H1 (cell line): ENCODE measurements at regions not wholly inside any gene's neighbourhood (a gene's known extent, or its start where the extent isn't known, plus 50 kb on each side); places are given as distances from the start of the nearest gene placed in this dataset.

Source experiments
- CHD2 ChIP-seq: IDR thresholded peaks from 2 replicates; pipeline ENCODE4 v1.6.1; 2012; ENCODE audit warnings: low read length, improper control_type of control experiment
- EGR1 ChIP-seq: IDR thresholded peaks from 2 replicates; pipeline ENCODE4 v1.6.1; 2011; ENCODE audit warnings: low read depth, low read length, borderline replicate concordance
- EP300 ChIP-seq, 2 experiments: IDR thresholded peaks; 1 replicate in 1 of 2; 2 replicates in 1 of 2; pipeline ENCODE4 v1.6.1; 2011 to 2012; ENCODE audit warnings: low read depth in 2 of 2, low read length in 2 of 2, mild to moderate bottlenecking in 2 of 2, borderline replicate concordance in 1 of 2, inconsistent platforms in 1 of 2, moderate library complexity in 1 of 2
- SRF ChIP-seq: IDR thresholded peaks from 2 replicates; pipeline ENCODE4 v1.6.1; 2011; ENCODE audit warnings: mild to moderate bottlenecking, low read depth, low read length, moderate library complexity
- TF ChIP-seq, protein P1 (sequence below): IDR thresholded peaks from 2 replicates; pipeline ENCODE4 v1.6.1; 2012; ENCODE audit warnings: low read length, inconsistent platforms

DNA sequence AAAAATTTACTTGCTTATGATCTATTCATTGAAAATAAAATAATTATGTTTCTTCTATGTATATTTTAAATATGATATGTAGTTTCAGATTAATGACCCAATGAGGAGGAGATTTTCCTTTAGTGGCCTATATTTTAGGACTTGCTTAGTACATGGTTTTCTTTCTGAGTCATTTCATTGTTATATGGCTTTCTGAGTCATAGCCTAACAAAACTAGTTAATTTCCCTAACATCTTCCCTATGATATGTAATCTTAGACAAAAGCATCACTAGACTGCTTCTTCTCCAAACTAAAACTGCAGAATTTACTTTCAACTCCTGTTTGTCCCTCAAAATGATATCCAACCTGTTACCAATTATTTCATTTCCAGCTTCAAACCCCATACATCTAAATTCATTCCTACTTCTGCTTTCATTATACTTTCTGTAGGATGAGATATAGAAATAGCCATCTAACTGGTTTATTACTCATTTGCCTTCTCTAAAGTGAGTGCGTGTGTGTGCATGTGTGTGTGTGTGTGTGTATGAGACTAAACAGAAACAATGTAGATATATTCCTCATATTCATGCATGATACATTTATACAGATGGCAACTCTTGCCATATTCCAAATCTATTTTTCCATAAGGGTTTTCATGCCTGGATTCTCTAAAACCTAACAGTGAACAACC is 915.0 kb upstream of the GBE1 start:
- TF ChIP-seq, protein P1, sequence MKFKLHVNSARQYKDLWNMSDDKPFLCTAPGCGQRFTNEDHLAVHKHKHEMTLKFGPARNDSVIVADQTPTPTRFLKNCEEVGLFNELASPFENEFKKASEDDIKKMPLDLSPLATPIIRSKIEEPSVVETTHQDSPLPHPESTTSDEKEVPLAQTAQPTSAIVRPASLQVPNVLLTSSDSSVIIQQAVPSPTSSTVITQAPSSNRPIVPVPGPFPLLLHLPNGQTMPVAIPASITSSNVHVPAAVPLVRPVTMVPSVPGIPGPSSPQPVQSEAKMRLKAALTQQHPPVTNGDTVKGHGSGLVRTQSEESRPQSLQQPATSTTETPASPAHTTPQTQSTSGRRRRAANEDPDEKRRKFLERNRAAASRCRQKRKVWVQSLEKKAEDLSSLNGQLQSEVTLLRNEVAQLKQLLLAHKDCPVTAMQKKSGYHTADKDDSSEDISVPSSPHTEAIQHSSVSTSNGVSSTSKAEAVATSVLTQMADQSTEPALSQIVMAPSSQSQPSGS: no peak
- no peak for TF ChIP-seq CHD2
- TF ChIP-seq EGR1: no peak
- no peak for TF ChIP-seq SRF
- TF ChIP-seq EP300 (IDR thresholded peaks at IDR 0.05; ENCODE audit: borderline replicate concordance in 1 of 2, low read depth in 2 of 2, low read length in 2 of 2): no peak
